ENCODE measurements at regions not wholly inside any gene's neighbourhood (a gene's known extent, or its start where the extent isn't known, plus 50 kb on each side); places are given as distances from the start of the nearest gene placed in this dataset.

- Histone ChIP-seq H3K4me3 (ENCODE audit: low read depth, low read length) (no peak overlapping the region), H3K36me3 (ENCODE audit: control insufficient read depth, insufficient read depth, low read length) (no peaks in the 10 kb centered on the region), H3K27me3 (ENCODE audit: control insufficient read depth, insufficient read depth, low read length) (no peaks in the 10 kb centered on the region)
- peak; percentile 97 for TF ChIP-seq CTCF (IDR thresholded peaks at IDR 0.05; ENCODE audit: insufficient read depth, low read length, severe bottlenecking)
- no peak for FAIRE-seq
- peak; percentile 48 for DNase-seq (ENCODE audit: low read depth)
Observed at GRCh38 chr1:34597877-34598514, 156.9 kb upstream of the GJB5 start.

- H3K27me3 ChIP-seq (ENCODE audit: control insufficient read depth, insufficient read depth, low read length), result no peaks in the 10 kb centered on the region
- no peak for FAIRE-seq
Observed at GRCh38 chr1:34602907-34603306, 151.9 kb upstream of the GJB5 start.

GRCh38 chr1:34603594-34603993, 151.3 kb upstream of the GJB5 start:
- no peak overlapping the region for H3K4me3 ChIP-seq (ENCODE audit: low read depth, low read length)
- H3K27me3 ChIP-seq (ENCODE audit: control insufficient read depth, insufficient read depth, low read length), result no peaks in the 10 kb centered on the region
- FAIRE-seq (no peak), DNase-seq (ENCODE audit: low read depth) (no peak)
- TF ChIP-seq CTCF (IDR thresholded peaks at IDR 0.05; ENCODE audit: insufficient read depth, low read length, severe bottlenecking), result no peak
- H3K36me3 ChIP-seq (ENCODE audit: control insufficient read depth, insufficient read depth, low read length), result no peaks in the 10 kb centered on the region

More at GRCh38 chr1:34602907-34603306, 151.9 kb upstream of the GJB5 start:
- DNase-seq (ENCODE audit: low read depth), result no peak
- no peaks in the 10 kb centered on the region for H3K36me3 ChIP-seq (ENCODE audit: control insufficient read depth, insufficient read depth, low read length)
- no peak for TF ChIP-seq CTCF (IDR thresholded peaks at IDR 0.05; ENCODE audit: insufficient read depth, low read length, severe bottlenecking)
- no peak overlapping the region for H3K4me3 ChIP-seq (ENCODE audit: low read depth, low read length)

GRCh38 chr1:34606504-34606903, 148.3 kb upstream of the GJB5 start:
- no peak for TF ChIP-seq CTCF (IDR thresholded peaks at IDR 0.05; ENCODE audit: insufficient read depth, low read length, severe bottlenecking)
- FAIRE-seq, result no peak
- no peaks in the 10 kb centered on the region for H3K27me3 ChIP-seq (ENCODE audit: control insufficient read depth, insufficient read depth, low read length)

GRCh38 chr1:34610063-34610462, 144.8 kb upstream of the GJB5 start:
- Histone ChIP-seq H3K27me3 (ENCODE audit: control insufficient read depth, insufficient read depth, low read length) (no peaks in the 10 kb centered on the region), H3K4me3 (ENCODE audit: low read depth, low read length) (no peak overlapping the region), H3K36me3 (ENCODE audit: control insufficient read depth, insufficient read depth, low read length) (no peaks in the 10 kb centered on the region)
- DNase-seq (ENCODE audit: low read depth) (no peak), FAIRE-seq (no peak)
- TF ChIP-seq CTCF (IDR thresholded peaks at IDR 0.05; ENCODE audit: insufficient read depth, low read length, severe bottlenecking), result no peak

More at GRCh38 chr1:34606504-34606903, 148.3 kb upstream of the GJB5 start:
- Histone ChIP-seq H3K4me3 (ENCODE audit: low read depth, low read length) (no peak overlapping the region), H3K36me3 (ENCODE audit: control insufficient read depth, insufficient read depth, low read length) (no peaks in the 10 kb centered on the region)
- DNase-seq (ENCODE audit: low read depth), result no peak

- FAIRE-seq, result no peak
- Histone ChIP-seq H3K27me3 (ENCODE audit: control insufficient read depth, insufficient read depth, low read length) (no peaks in the 10 kb centered on the region), H3K4me3 (ENCODE audit: low read depth, low read length) (no peak overlapping the region), H3K36me3 (ENCODE audit: control insufficient read depth, insufficient read depth, low read length) (no peaks in the 10 kb centered on the region)
- no peak for TF ChIP-seq CTCF (IDR thresholded peaks at IDR 0.05; ENCODE audit: insufficient read depth, low read length, severe bottlenecking)
- DNase-seq (ENCODE audit: low read depth), result no peak
Observed at GRCh38 chr1:34611571-34611970, 143.3 kb upstream of the GJB5 start.

Data from bronchial epithelial cell (primary cell).